ENCODE measurements at regions not wholly inside any gene's neighbourhood (a gene's known extent, or its start where the extent isn't known, plus 50 kb on each side); places are given as distances from the start of the nearest gene placed in this dataset.
"Not testable (repeated sequence)": the region's sequence is repeated elsewhere in the genome, so short reads cannot be mapped to it uniquely, and the experiment has no call there.

DNA sequence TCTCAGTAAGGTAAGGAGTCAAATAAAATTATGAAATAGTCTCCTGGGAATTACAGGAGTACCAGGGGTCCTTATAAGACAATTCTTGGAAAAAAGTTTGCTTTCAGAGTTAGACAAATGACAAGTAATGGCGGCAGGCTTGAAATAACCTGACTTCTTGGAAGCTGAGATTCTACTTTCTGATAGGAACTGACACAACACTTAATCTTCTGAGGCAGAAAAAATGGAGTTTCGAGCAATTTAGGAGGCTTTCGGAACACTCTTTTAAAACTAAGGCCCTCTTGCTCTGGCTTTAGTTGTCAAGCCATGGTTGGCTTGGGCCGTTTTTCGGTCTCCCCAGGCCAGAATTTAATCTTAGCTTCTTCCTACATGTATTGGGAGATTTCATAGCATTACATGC is 260.0 kb downstream of the GATA3 start:
- POLR2A ChIA-PET, result no interaction called here
- Histone ChIP-seq H3K27me3 (ENCODE audit: control insufficient read depth, insufficient read depth, low read length) (no peaks in the 10 kb centered on the region), H3K4me3 (ENCODE audit: low read depth, low read length) (no peak overlapping the region), H3K27ac (ENCODE audit: low read depth, low read length) (no peak overlapping the region), H3K9me3 (ENCODE audit: control insufficient read depth, insufficient read depth, low read length) (peaks cover 8% of the 10 kb centered on the region; the same call in 1 of the 2 replicates)
- CTCF ChIA-PET, result no interaction called here
- TF ChIP-seq, protein P1, sequence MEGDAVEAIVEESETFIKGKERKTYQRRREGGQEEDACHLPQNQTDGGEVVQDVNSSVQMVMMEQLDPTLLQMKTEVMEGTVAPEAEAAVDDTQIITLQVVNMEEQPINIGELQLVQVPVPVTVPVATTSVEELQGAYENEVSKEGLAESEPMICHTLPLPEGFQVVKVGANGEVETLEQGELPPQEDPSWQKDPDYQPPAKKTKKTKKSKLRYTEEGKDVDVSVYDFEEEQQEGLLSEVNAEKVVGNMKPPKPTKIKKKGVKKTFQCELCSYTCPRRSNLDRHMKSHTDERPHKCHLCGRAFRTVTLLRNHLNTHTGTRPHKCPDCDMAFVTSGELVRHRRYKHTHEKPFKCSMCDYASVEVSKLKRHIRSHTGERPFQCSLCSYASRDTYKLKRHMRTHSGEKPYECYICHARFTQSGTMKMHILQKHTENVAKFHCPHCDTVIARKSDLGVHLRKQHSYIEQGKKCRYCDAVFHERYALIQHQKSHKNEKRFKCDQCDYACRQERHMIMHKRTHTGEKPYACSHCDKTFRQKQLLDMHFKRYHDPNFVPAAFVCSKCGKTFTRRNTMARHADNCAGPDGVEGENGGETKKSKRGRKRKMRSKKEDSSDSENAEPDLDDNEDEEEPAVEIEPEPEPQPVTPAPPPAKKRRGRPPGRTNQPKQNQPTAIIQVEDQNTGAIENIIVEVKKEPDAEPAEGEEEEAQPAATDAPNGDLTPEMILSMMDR (IDR thresholded peaks at IDR 0.05; ENCODE audit: low read depth, low read length), result no peak
- no peak for DNase-seq (ENCODE audit: low read depth, low spot score)

DNA sequence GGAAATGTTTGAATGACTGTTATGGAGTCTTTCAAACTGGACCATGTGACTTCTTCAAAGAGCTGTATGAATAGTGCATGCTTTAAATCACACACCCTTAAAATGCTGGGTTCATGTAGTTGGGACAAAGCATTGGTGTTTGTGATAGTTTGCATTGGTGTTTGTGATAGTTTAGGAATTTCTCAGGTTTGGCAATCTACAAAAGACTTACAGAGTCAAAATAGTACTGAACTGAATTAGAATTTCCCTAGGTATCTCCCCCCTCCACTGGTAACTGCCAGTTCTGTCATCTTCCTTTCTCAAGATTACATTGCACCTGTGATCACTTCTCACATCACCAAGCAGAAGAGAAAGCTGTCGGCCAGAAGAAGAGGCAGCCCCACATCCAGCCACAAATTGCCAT is 261.1 kb downstream of the GATA3 start:
- TF ChIP-seq, protein P1 (IDR thresholded peaks at IDR 0.05; ENCODE audit: low read depth, low read length), result no peak
- CTCF ChIA-PET, result no interaction called here
- POLR2A ChIA-PET, result no interaction called here

DNA sequence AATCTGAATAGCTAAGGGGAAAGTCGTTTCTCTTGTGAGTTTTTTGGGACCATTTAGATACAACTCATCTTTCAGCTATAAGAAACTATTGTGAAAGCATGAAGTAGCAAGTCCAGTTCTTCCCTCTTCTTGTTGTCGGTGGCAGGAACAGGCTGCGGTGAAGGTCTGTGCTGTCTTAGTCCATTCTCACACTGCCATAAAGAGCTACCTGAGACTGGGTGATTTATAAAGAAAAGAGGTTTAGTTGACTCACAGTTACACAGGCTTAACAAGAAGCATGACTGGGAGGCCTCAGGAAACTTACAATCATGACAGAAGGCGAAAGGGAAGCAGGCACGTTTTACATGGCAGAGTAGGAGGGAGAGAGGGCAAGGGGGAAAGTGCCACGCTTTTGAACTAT is 261.8 kb downstream of the GATA3 start:
- Histone ChIP-seq H3K27me3 (ENCODE audit: control insufficient read depth, insufficient read depth, low read length) (no peaks in the 10 kb centered on the region), H3K4me3 (ENCODE audit: low read depth, low read length) (no peak overlapping the region), H3K9me3 (ENCODE audit: control insufficient read depth, insufficient read depth, low read length) (peaks cover 13% of the 10 kb centered on the region; the same call in 1 of the 2 replicates), H3K27ac (ENCODE audit: low read depth, low read length) (no peak overlapping the region)
- TF ChIP-seq, protein P1 (IDR thresholded peaks at IDR 0.05; ENCODE audit: low read depth, low read length), result no peak
- ChIA-PET CTCF (no interaction called here), POLR2A (no interaction called here)
- no peak for DNase-seq (ENCODE audit: low read depth, low spot score)

More for the DNA sequence above, 261.1 kb downstream of the GATA3 start:
- no peaks in the 10 kb centered on the region for H3K27me3 ChIP-seq (ENCODE audit: control insufficient read depth, insufficient read depth, low read length)
- peaks cover 13% of the 10 kb centered on the region; the same call in 1 of the 2 replicates for H3K9me3 ChIP-seq (ENCODE audit: control insufficient read depth, insufficient read depth, low read length)
- no peak for DNase-seq (ENCODE audit: low read depth, low spot score)
- no peak overlapping the region for H3K4me3 ChIP-seq (ENCODE audit: low read depth, low read length)
- H3K27ac ChIP-seq (ENCODE audit: low read depth, low read length), result no peak overlapping the region

DNA sequence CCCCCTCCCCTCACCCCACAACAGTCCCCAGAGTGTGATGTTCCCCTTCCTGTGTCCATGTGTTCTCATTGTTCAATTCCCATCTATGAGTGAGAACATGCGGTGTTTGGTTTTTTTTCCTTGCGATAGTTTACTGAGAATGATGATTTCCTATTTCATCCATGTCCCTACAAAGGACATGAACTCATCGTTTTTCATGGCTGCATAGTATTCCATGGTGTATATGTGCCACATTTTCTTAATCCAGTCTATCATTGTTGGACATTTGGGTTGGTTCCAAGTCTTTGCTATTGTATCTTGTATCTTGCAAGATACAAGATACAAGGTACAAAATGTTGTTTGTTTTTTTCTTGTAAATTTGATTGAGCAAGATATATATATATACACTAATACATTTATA is 263.9 kb downstream of the GATA3 start:
- DNase-seq (ENCODE audit: low read depth, low spot score); H3K27ac ChIP-seq (ENCODE audit: low read depth, low read length); H3K4me3 ChIP-seq (ENCODE audit: low read depth, low read length); POLR2A ChIA-PET; H3K27me3 ChIP-seq (ENCODE audit: control insufficient read depth, insufficient read depth, low read length); H3K9me3 ChIP-seq (ENCODE audit: control insufficient read depth, insufficient read depth, low read length); CTCF ChIA-PET: not testable (repeated sequence)

DNA sequence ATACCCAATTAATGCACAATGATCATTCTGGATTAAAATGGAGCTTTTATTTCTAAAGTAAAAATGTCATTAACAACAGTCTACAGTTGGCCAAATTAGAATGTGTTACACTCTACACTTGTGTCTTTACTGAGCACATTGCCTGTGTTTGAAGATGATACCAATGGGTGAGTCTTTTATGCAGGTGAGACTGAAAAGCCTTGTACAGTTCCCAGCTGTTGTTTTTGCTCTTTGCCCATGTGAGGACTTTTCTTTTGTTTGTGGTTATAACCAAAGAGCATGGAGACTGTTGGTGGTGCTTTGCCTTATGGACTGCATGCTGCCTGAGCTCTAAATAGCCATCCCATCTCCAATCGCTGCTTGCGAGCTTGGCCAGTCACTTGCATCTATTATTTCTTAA is 264.5 kb downstream of the GATA3 start:
- DNase-seq (ENCODE audit: low read depth, low spot score), result no peak
- Histone ChIP-seq H3K27ac (ENCODE audit: low read depth, low read length) (no peak overlapping the region), H3K27me3 (ENCODE audit: control insufficient read depth, insufficient read depth, low read length) (no peaks in the 10 kb centered on the region), H3K4me3 (ENCODE audit: low read depth, low read length) (no peak overlapping the region), H3K9me3 (ENCODE audit: control insufficient read depth, insufficient read depth, low read length) (peaks cover 9% of the 10 kb centered on the region; the same call in 1 of the 2 replicates)
- ChIA-PET CTCF (no interaction called here), POLR2A (no interaction called here)
- TF ChIP-seq, protein P1 (IDR thresholded peaks at IDR 0.05; ENCODE audit: low read depth, low read length), result no peak

DNA sequence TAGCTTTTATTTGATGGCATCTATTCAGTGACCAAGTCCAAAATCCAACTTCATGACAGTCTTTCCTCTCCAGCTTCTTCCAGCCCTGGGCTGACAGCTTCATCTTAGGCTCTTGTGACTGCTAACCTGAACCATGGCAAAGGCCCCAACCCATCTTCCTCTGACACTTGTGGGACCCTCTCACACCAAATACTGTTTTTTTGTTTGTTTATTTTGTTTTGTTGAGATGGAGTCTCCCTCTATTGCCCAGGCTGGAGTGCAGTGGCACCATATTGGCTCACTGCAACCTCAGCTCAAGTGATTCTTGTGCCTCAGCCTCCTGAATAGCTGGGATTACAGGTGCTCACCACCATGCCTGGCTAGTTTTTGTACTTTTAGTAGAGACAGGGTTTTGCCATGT is 265.2 kb downstream of the GATA3 start:
- CTCF ChIA-PET, result no interaction called here
- H3K27me3 ChIP-seq (ENCODE audit: control insufficient read depth, insufficient read depth, low read length), result no peaks in the 10 kb centered on the region
- POLR2A ChIA-PET, result no interaction called here
- TF ChIP-seq, protein P1 (IDR thresholded peaks at IDR 0.05; ENCODE audit: low read depth, low read length), result no peak
- no peak for DNase-seq (ENCODE audit: low read depth, low spot score)
- no peak overlapping the region for H3K27ac ChIP-seq (ENCODE audit: low read depth, low read length)
- no peak overlapping the region for H3K4me3 ChIP-seq (ENCODE audit: low read depth, low read length)
- peaks cover 7% of the 10 kb centered on the region; the same call in 1 of the 2 replicates for H3K9me3 ChIP-seq (ENCODE audit: control insufficient read depth, insufficient read depth, low read length)

Data from AG04450 (cell line).